HG03469 (cell line): ENCODE measurements at regions not wholly inside any gene's neighbourhood (a gene's known extent, or its start where the extent isn't known, plus 50 kb on each side); places are given as distances from the start of the nearest gene placed in this dataset.
"Not testable (repeated sequence)": the region's sequence is repeated elsewhere in the genome, so short reads cannot be mapped to it uniquely, and the experiment has no call there.

Experiments used
- ATAC-seq: cut with Tn5 transposase; IDR thresholded peaks from one replicate; pipeline ENCODE4 v1.9.1; 2021; ENCODE audit warnings: mild to moderate bottlenecking, moderate library complexity, moderate number of reproducible peaks; ENCODE audit not compliant: unreplicated experiment

- ATAC-seq = not testable (repeated sequence)
These were observed 53.4 kb upstream of the PSMA1 start for GRCh38 chr11:14573539-14574057.

- no peak for ATAC-seq
These were observed 57.1 kb upstream of the PSMA1 start for GRCh38 chr11:14577292-14577691.

GRCh38 chr11:14577835-14578529 lies 57.8 kb upstream of the PSMA1 start:
- ATAC-seq = no peak

GRCh38 chr11:14578541-14578956 lies 58.4 kb upstream of the PSMA1 start:
- ATAC-seq = peak; percentile 99

- no peak for ATAC-seq
These were observed 59.5 kb upstream of the PSMA1 start for GRCh38 chr11:14579646-14580045.

- no peak for ATAC-seq
These were observed 60.8 kb upstream of the PDE3B start for GRCh38 chr11:14582793-14583192.

- ATAC-seq = no peak
These were observed 60.2 kb upstream of the PDE3B start for GRCh38 chr11:14583252-14584034.

GRCh38 chr11:14584035-14584363 lies 59.6 kb upstream of the PDE3B start:
- no peak for ATAC-seq

GRCh38 chr11:14584595-14584994 lies 59.0 kb upstream of the PDE3B start:
- no peak for ATAC-seq

- no peak for ATAC-seq
These were observed 58.2 kb upstream of the PDE3B start for GRCh38 chr11:14585438-14585837.

GRCh38 chr11:14587258-14587657 lies 56.3 kb upstream of the PDE3B start:
- ATAC-seq = no peak

- no peak for ATAC-seq
These were observed 54.9 kb upstream of the PDE3B start for GRCh38 chr11:14588681-14589080.

GRCh38 chr11:14589421-14589820 lies 54.2 kb upstream of the PDE3B start:
- ATAC-seq = no peak

- not testable (repeated sequence) for ATAC-seq
These were observed 52.6 kb upstream of the PDE3B start for GRCh38 chr11:14591046-14591445.

- no peak for ATAC-seq
These were observed 49.9 kb upstream of the PDE3B start for GRCh38 chr11:14593671-14594070.
